Astrocyte of the cerebellum (primary cell): ENCODE measurements at regions not wholly inside any gene's neighbourhood (a gene's known extent, or its start where the extent isn't known, plus 50 kb on each side); places are given as distances from the start of the nearest gene placed in this dataset.

ENCODE experiments used
- DNase-seq: peaks from one replicate; pipeline ENCODE4 v3.0.0-alpha.2; 2011; ENCODE audit warnings: low read depth
- H3K4me3 ChIP-seq: 2 replicates; pipeline ENCODE4 v1.5.1; 2011; ENCODE audit warnings: mild to moderate bottlenecking, low read depth, low read length, moderate library complexity
- CTCF ChIP-seq: IDR thresholded peaks from 2 replicates; pipeline ENCODE4 v1.5.1; 2012; ENCODE audit warnings: low read length, low read depth, moderate library complexity, mild to moderate bottlenecking; ENCODE audit errors: missing control alignments
- in situ Hi-C: cut with HindIII; loops from 2 replicates; pipeline ENCODE4 v1.10.0; 2017; ENCODE audit warnings: low sequenced_read_pairs

- no peak overlapping the region for H3K4me3 ChIP-seq
- no peak for DNase-seq
- in situ Hi-C loops, result no loop called here
- TF ChIP-seq CTCF, result no peak
Observed at GRCh38 chr2:128832946-128833663, 514.4 kb upstream of the HS6ST1 start.

GRCh38 chr2:128833664-128834027 is 515.0 kb upstream of the HS6ST1 start:
- no peak for TF ChIP-seq CTCF
- DNase-seq, result no peak
- in situ Hi-C loops, result no loop called here
- H3K4me3 ChIP-seq, result no peak overlapping the region

GRCh38 chr2:128834207-128834879 is 515.7 kb upstream of the HS6ST1 start:
- in situ Hi-C loops, result no loop called here
- no peak for TF ChIP-seq CTCF
- DNase-seq, result no peak
- no peak overlapping the region for H3K4me3 ChIP-seq

GRCh38 chr2:128834880-128835252 is 516.2 kb upstream of the HS6ST1 start:
- no peak overlapping the region for H3K4me3 ChIP-seq
- TF ChIP-seq CTCF, result no peak
- no peak for DNase-seq
- in situ Hi-C loops, result no loop called here

DNA sequence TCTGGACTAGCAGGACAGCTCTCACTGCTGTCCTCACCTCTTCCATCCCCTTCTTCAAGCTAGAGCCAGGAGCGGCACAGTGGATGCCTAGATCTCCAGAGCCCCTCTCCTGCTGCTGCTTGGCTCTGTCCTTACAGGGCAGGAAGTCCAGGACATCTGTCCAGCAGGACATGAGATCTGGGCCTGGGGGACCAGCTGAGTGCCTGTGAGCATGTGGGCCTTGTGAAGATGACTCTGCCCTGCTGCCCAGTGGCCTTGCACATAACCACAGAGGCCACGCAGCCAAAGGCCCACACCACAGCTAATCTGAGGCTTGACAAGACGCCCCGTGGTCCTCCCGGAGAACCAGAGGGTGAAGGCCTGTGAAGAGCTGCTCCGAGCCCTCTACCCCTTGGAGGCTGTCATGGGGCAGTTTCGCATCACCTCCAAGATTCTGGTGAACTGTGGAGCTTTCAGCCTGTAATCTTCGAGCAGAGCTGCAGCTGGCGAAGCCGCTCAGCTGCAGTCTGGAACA is 516.7 kb upstream of the HS6ST1 start:
- TF ChIP-seq CTCF, result no peak
- no peak for DNase-seq
- in situ Hi-C loops, result no loop called here
- H3K4me3 ChIP-seq, result no peak overlapping the region

DNA sequence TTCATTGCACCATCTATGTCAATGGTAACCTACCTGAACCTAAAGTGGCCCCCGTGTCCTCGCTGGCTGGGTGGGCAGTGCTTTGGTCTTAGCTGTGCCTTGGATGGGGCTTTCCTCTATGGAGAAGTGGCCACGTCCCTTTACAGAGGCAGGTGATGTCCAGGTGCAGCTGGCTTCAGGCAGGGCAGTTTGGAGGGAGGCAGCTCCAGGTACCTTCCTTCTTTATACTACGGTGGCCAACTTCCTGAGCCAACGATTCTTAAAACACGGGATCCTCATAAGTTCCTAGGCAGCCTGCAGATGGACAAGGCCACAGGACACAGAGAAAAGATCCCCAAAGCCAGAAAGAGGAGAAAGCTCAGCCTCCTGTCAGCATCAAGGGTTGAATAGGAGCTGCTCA is 517.3 kb upstream of the HS6ST1 start:
- H3K4me3 ChIP-seq, result no peak overlapping the region
- no peak for TF ChIP-seq CTCF
- in situ Hi-C loops, result no loop called here
- no peak for DNase-seq
